HUES6 (cell line): ENCODE measurements at regions not wholly inside any gene's neighbourhood (a gene's known extent, or its start where the extent isn't known, plus 50 kb on each side); places are given as distances from the start of the nearest gene placed in this dataset.

Source experiments
- H3K27ac ChIP-seq: 2 replicates; pipeline ENCODE4 v1.7.0; 2013; ENCODE audit warnings: low read depth, mild to moderate bottlenecking, low read length, inconsistent platforms
- H3K27me3 ChIP-seq: 2 replicates; pipeline ENCODE4 v1.6.1; 2013; ENCODE audit warnings: low read length; ENCODE audit not compliant: control insufficient read depth, insufficient read depth
- H3K36me3 ChIP-seq: 2 replicates; pipeline ENCODE4 v1.6.1; 2013; ENCODE audit warnings: low read length; ENCODE audit not compliant: control insufficient read depth, insufficient read depth
- H3K4me1 ChIP-seq: 2 replicates; pipeline ENCODE4 v1.6.1; 2013; ENCODE audit warnings: low read length; ENCODE audit not compliant: control insufficient read depth, insufficient read depth
- H3K4me3 ChIP-seq: 2 replicates; pipeline ENCODE4 v1.5.1; 2013; ENCODE audit warnings: low read depth, low read length
- H3K9ac ChIP-seq: one replicate; pipeline ENCODE4 v1.6.1; 2013; ENCODE audit warnings: mild to moderate bottlenecking, low read length
- H3K9me3 ChIP-seq: 2 replicates; pipeline ENCODE4 v1.6.1; 2013; ENCODE audit warnings: low read depth, low read length; ENCODE audit not compliant: control insufficient read depth, insufficient read depth

DNA sequence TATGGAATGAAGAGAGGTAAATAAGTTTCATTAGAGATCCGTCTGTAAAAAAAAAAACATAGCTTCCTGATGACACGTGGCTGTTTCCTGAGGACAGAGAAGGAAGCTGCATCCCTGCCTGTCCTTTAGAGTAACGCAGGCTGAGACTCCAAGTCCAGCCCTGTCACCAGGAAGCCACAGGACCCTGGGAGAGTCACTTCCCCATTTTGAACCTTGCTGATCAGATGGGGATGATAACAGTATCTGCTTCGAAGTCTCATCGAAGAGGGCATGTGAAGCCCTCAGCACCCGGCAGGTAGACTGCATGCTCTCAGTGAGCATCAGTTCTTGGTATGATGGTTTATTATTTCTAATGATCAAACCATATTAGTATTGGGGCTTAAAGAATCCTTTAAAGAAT is 139.1 kb upstream of the KCNG1 start:
- Histone ChIP-seq H3K4me3 (no peak overlapping the region), H3K36me3 (no peaks in the 10 kb centered on the region), H3K9me3 (no peaks in the 10 kb centered on the region), H3K4me1 (peaks cover 1% of the 10 kb centered on the region; the same call in 1 of the 2 replicates), H3K27me3 (peaks cover 3% of the 10 kb centered on the region; the same call in 1 of the 2 replicates), H3K9ac (no peak overlapping the region), H3K27ac (no peak overlapping the region)

- H3K36me3 ChIP-seq = no peaks in the 10 kb centered on the region
- peaks cover 3% of the 10 kb centered on the region; the same call in 1 of the 2 replicates for H3K27me3 ChIP-seq
- H3K27ac ChIP-seq = no peak overlapping the region
- H3K4me1 ChIP-seq = peaks cover 6% of the 10 kb centered on the region; the same call in 1 of the 2 replicates
- no peaks in the 10 kb centered on the region for H3K9me3 ChIP-seq
- H3K4me3 ChIP-seq = no peak overlapping the region
- no peak overlapping the region for H3K9ac ChIP-seq
These were observed 137.9 kb upstream of the KCNG1 start for GRCh38 chr20:51160821-51161220.

GRCh38 chr20:51159981-51160380 is 137.1 kb upstream of the KCNG1 start:
- H3K36me3 ChIP-seq = no peaks in the 10 kb centered on the region

GRCh38 chr20:51159303-51159702 is 136.4 kb upstream of the KCNG1 start:
- no peaks in the 10 kb centered on the region; the same call in 1 of the 2 replicates for H3K27me3 ChIP-seq
- no peaks in the 10 kb centered on the region for H3K36me3 ChIP-seq
- H3K9me3 ChIP-seq = 0 out of 2 replicates have a peak, but pooled peaks cover under 1% of the 10 kb centered on the region
- H3K4me3 ChIP-seq = no peak overlapping the region
- no peak overlapping the region for H3K27ac ChIP-seq
- no peak overlapping the region for H3K9ac ChIP-seq
- peaks cover 6% of the 10 kb centered on the region; the same call in 1 of the 2 replicates for H3K4me1 ChIP-seq

More at GRCh38 chr20:51159981-51160380, 137.1 kb upstream of the KCNG1 start:
- no peak overlapping the region for H3K9ac ChIP-seq
- no peak overlapping the region for H3K27ac ChIP-seq
- peaks cover 6% of the 10 kb centered on the region; the same call in 1 of the 2 replicates for H3K4me1 ChIP-seq
- peaks cover 3% of the 10 kb centered on the region; the same call in 1 of the 2 replicates for H3K27me3 ChIP-seq
- no peak overlapping the region for H3K4me3 ChIP-seq
- no peaks in the 10 kb centered on the region for H3K9me3 ChIP-seq

GRCh38 chr20:51158226-51158625 is 135.3 kb upstream of the KCNG1 start:
- Histone ChIP-seq H3K4me3 (no peak overlapping the region), H3K9ac (no peak overlapping the region), H3K27ac (no peak overlapping the region), H3K36me3 (no peaks in the 10 kb centered on the region), H3K9me3 (0 out of 2 replicates have a peak, but pooled peaks cover 2% of the 10 kb centered on the region), H3K27me3 (no peaks in the 10 kb centered on the region; the same call in 1 of the 2 replicates), H3K4me1 (peaks cover 6% of the 10 kb centered on the region; the same call in 1 of the 2 replicates)

- Histone ChIP-seq H3K9me3 (0 out of 2 replicates have a peak, but pooled peaks cover 2% of the 10 kb centered on the region), H3K4me1 (peaks cover 6% of the 10 kb centered on the region; the same call in 1 of the 2 replicates), H3K4me3 (no peak overlapping the region), H3K9ac (peak overlapping the region; percentile 16), H3K36me3 (no peaks in the 10 kb centered on the region), H3K27me3 (no peaks in the 10 kb centered on the region; the same call in 1 of the 2 replicates), H3K27ac (no peak overlapping the region)
These were observed 133.4 kb upstream of the KCNG1 start for GRCh38 chr20:51156041-51156982.

GRCh38 chr20:51154708-51155690 is 132.1 kb upstream of the KCNG1 start:
- Histone ChIP-seq H3K4me1 (peaks cover 6% of the 10 kb centered on the region; the same call in 1 of the 2 replicates), H3K36me3 (no peaks in the 10 kb centered on the region), H3K27me3 (no peaks in the 10 kb centered on the region; the same call in 1 of the 2 replicates), H3K27ac (no peak overlapping the region), H3K4me3 (no peak overlapping the region), H3K9ac (no peak overlapping the region), H3K9me3 (0 out of 2 replicates have a peak, but pooled peaks cover 2% of the 10 kb centered on the region)

GRCh38 chr20:51153867-51154707 is 131.2 kb upstream of the KCNG1 start:
- 0 out of 2 replicates have a peak, but pooled peaks cover 2% of the 10 kb centered on the region for H3K9me3 ChIP-seq
- H3K9ac ChIP-seq = no peak overlapping the region
- H3K27me3 ChIP-seq = no peaks in the 10 kb centered on the region; the same call in 1 of the 2 replicates
- no peaks in the 10 kb centered on the region for H3K36me3 ChIP-seq
- H3K4me3 ChIP-seq = no peak overlapping the region
- peaks cover 6% of the 10 kb centered on the region; the same call in 1 of the 2 replicates for H3K4me1 ChIP-seq
- no peak overlapping the region for H3K27ac ChIP-seq

DNA sequence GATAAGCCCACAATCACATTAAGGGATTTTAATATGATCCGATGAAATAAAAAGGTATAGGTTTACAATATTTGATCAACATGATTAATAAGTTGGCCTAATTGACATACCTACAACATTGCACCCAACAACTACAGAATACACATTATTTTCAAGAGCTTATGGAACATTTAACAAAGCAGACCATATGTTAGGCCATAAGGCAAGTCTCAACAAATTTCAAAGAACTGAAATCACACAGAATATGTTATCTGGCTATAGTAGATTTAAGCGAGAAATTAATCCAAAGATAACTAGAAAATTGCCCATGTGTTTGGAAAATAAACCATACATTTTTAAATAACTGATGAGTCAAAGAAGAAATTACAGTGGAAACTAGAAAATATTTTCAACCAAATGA is 126.0 kb upstream of the KCNG1 start:
- H3K9ac ChIP-seq = no peak overlapping the region
- H3K9me3 ChIP-seq = no peaks in the 10 kb centered on the region
- no peaks in the 10 kb centered on the region for H3K27me3 ChIP-seq
- no peak overlapping the region for H3K4me3 ChIP-seq
- H3K27ac ChIP-seq = no peak overlapping the region
- H3K36me3 ChIP-seq = no peaks in the 10 kb centered on the region
- H3K4me1 ChIP-seq = no peaks in the 10 kb centered on the region

DNA sequence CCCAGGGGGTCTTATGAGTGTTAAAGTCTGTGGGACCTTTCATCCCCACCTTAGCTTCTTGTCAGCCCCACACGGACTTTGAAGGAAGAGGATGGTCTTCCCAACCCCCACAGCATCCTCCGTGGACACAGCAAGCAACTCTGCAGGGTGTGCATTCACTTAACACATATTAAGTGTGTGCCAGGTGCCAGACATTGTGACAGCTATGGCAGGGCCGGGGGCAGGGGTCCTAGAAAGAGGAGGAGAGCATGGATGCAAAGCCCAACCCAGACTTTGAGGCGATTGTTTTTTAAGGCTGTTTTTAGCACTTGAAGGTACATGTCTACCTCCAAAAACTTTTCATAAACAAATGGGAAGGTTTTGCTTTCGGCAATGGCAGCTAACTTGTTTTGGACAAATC is 121.6 kb upstream of the KCNG1 start:
- Histone ChIP-seq H3K27me3 (no peaks in the 10 kb centered on the region), H3K27ac (no peak overlapping the region), H3K4me3 (no peak overlapping the region), H3K9me3 (no peaks in the 10 kb centered on the region), H3K4me1 (no peaks in the 10 kb centered on the region), H3K9ac (no peak overlapping the region), H3K36me3 (no peaks in the 10 kb centered on the region)
